Ectodermal cell (in vitro differentiated cells): ENCODE measurements at regions not wholly inside any gene's neighbourhood (a gene's known extent, or its start where the extent isn't known, plus 50 kb on each side); places are given as distances from the start of the nearest gene placed in this dataset.

Experiments used
- H3K27ac ChIP-seq: 2 replicates; pipeline ENCODE4 v1.7.0; 2013; ENCODE audit warnings: mild to moderate bottlenecking, low read depth, low read length; ENCODE audit not compliant: insufficient read depth, poor library complexity, severe bottlenecking
- H3K27me3 ChIP-seq: 2 replicates; pipeline ENCODE4 v1.7.0; 2013; ENCODE audit warnings: mild to moderate bottlenecking, low read length; ENCODE audit not compliant: insufficient read depth, control insufficient read depth, poor library complexity, severe bottlenecking
- H3K36me3 ChIP-seq: one replicate; pipeline ENCODE4 v1.7.0; 2013; ENCODE audit warnings: low read length; ENCODE audit not compliant: control insufficient read depth, insufficient read depth
- H3K4me1 ChIP-seq: one replicate; pipeline ENCODE4 v1.7.0; 2013; ENCODE audit warnings: low read length; ENCODE audit not compliant: control insufficient read depth, insufficient read depth
- H3K4me3 ChIP-seq: 2 replicates; pipeline ENCODE4 v1.7.0; 2013; ENCODE audit warnings: low read depth, low read length, control low read depth; ENCODE audit not compliant: insufficient read depth
- H3K9me3 ChIP-seq: 2 replicates; pipeline ENCODE4 v1.7.0; 2013; ENCODE audit warnings: mild to moderate bottlenecking, low read length, moderate library complexity; ENCODE audit not compliant: control insufficient read depth
- whole genome bisulfite sequencing, 2 experiments: methylation state at CpG; one replicate each; pipeline ENCODE4 v1.1.7; 2013; ENCODE audit warnings: missing lambda C conversion rate in 2 of 2; 5-methylcytosine and 5-hydroxymethylcytosine counted together

DNA sequence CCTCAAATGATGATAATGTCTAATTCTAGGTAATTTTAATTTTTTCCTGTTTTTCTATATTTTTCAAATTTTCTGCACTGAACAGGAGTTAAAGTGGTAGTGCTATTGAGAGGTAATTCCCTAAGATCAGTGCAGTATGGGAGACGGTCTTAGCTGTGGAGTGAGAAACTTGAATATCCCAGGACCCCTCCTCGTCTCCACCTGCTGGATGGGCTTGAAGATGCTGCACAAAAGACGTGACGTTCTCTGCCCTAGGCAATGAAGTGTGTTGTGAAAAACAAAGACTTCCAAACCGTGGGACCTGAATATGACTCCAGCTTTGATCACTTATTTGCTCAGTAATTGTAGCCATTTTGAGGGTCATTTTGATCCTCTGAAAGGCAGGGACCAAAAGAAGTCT is 298.1 kb downstream of the VRK1 start:
- no peaks in the 10 kb centered on the region for H3K9me3 ChIP-seq
- 67 to 68% methylated on average over 5 of the region's 5 CpGs for WGBS, 2 experiments
- H3K4me1 ChIP-seq = no peaks in the 10 kb centered on the region
- no peak overlapping the region for H3K27ac ChIP-seq
- H3K4me3 ChIP-seq = no peak overlapping the region
- H3K27me3 ChIP-seq = no peaks in the 10 kb centered on the region
- no peaks in the 10 kb centered on the region for H3K36me3 ChIP-seq

DNA sequence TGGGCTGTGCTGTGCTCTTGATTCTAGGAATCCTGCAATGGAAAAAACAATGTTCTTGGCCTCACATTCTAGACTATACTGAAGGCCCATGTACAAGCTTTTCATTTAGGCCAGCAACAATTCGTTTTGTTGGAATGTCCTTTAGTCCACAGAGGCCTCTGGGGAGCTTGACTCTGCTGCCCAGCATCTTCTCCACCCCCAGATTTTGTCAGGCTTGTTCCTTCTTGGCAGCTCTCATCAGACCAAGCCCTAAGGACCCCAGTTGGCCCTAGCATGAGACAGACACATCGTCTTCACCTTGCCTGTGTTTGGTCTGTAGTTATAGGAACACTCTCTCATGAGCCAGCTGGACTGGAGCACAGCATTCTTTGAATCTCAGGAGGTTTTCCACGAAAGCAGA is 300.1 kb downstream of the VRK1 start:
- WGBS, 2 experiments = 81 to 85% methylated on average over 3 of the region's 3 CpGs
- no peaks in the 10 kb centered on the region for H3K4me1 ChIP-seq
- no peak overlapping the region for H3K27ac ChIP-seq
- no peaks in the 10 kb centered on the region for H3K9me3 ChIP-seq
- no peak overlapping the region for H3K4me3 ChIP-seq
- H3K27me3 ChIP-seq = no peaks in the 10 kb centered on the region
- no peaks in the 10 kb centered on the region for H3K36me3 ChIP-seq

DNA sequence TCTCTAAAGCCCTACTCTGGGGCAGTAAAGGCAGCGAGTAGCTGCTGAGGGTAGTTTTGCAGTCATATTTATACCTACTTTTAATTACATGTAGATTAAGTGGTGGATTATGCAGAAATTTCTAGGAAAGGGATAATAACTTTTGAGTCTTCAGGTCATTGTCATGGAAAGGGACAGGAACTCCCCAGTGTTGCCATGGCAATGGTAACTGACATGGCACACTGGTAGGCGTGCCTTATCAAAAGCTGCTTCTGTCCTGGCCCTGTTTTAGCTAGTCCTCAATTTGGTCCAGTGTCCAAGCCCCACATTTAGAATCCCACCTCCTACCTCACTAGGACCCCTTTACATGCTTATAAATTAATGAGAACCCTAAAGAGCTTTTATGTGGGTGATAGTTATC is 303.1 kb downstream of the VRK1 start:
- Histone ChIP-seq H3K27me3 (no peaks in the 10 kb centered on the region), H3K4me1 (no peaks in the 10 kb centered on the region), H3K36me3 (no peaks in the 10 kb centered on the region), H3K9me3 (no peaks in the 10 kb centered on the region), H3K27ac (no peak overlapping the region), H3K4me3 (no peak overlapping the region)
- WGBS, 2 experiments = 89 to 90% methylated on average over 1 of the region's 2 CpGs

DNA sequence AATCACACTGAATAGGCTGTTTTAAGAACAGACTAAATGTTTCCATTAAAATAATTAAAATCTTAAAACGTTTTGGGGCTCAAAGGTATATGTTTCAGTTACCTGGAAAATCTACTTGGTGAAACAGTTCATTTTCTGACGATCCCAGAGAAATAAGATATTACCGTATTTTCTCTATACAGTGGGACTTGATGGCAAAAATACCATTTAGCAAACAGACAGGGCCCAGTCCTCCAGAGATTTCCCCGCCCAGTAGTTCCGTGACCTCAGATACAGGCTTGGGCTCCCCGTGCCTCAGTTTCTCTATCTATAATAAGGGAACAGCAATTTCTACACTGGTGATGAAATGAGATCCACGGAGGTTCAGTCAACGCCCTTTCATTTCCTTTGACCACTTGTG is 304.4 kb downstream of the VRK1 start:
- Histone ChIP-seq H3K4me3 (no peak overlapping the region), H3K4me1 (no peaks in the 10 kb centered on the region), H3K9me3 (no peaks in the 10 kb centered on the region), H3K27ac (no peak overlapping the region), H3K36me3 (no peaks in the 10 kb centered on the region), H3K27me3 (no peaks in the 10 kb centered on the region)
- 86 to 91% methylated on average over 8 of the region's 8 CpGs for WGBS, 2 experiments

DNA sequence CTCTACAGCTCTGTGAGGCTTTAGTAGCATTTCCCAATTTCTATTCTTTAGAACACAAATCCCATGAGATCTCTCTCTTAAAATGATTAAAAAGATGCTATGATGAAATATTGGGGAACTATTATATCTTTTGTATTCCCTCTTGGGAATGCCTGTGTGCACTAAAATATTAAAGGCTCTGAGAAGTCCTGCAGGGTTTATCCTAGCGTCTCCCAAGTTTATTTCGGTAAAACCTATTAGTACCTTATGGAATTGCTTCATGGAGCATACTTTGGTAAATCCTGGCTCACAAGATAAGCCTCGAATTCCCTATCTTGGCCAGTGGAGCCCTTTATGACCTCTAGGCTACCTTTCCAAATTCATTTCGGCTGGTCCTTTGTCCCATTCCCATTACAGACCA is 306.8 kb downstream of the VRK1 start:
- Histone ChIP-seq H3K4me1 (no peaks in the 10 kb centered on the region), H3K27me3 (no peaks in the 10 kb centered on the region), H3K36me3 (no peaks in the 10 kb centered on the region), H3K9me3 (no peaks in the 10 kb centered on the region), H3K4me3 (no peak overlapping the region), H3K27ac (no peak overlapping the region)
- WGBS, 2 experiments = 95% methylated on average over 4 of the region's 4 CpGs

DNA sequence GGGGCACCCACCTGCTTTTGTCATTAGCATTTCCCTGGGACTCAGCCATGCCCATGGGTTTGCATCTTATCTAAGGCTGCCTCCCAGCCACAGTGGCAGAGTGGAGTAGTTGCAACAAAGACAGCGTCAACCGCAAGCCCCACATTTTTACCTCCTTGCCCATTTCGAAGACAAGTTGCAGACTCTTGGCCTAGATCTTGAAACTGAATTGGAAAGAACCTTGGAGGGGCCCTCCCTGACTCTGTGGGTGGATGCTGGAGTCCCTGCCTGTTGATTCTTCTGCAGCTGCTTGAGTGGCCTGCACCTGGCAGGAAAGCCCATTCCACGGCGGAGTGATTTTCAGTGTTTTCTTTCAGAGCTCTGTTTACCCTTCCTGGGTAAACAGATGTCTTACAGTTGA is 309.0 kb downstream of the VRK1 start:
- H3K27ac ChIP-seq = no peak overlapping the region
- WGBS, 2 experiments = 87 to 91% methylated on average over 5 of the region's 5 CpGs
- no peak overlapping the region for H3K4me3 ChIP-seq

DNA sequence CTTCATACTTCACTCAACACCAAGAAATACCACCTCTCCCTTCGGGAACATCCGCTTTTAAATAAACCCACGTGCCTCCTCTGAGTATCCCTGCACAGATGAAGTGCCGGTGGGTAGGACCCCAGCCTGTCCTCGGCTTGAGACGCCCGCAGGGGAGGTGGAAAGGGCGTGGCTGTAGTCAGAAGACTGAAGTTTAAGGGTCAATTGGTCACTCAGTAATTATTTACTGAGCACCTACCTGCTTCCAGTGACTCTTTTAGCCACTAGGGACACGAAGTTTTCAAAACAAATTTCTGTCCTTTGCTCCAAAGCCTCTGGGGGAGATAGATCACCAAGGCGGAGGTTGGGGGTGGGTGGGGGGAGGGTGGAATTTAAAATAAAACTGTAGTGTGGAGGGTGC is 309.4 kb downstream of the VRK1 start:
- no peak overlapping the region for H3K4me3 ChIP-seq
- H3K4me1 ChIP-seq = no peaks in the 10 kb centered on the region
- H3K27me3 ChIP-seq = no peaks in the 10 kb centered on the region
- no peaks in the 10 kb centered on the region for H3K9me3 ChIP-seq
- WGBS, 2 experiments = 87 to 97% methylated on average over 8 to 9 of the region's 10 CpGs
- no peaks in the 10 kb centered on the region for H3K36me3 ChIP-seq
- H3K27ac ChIP-seq = no peak overlapping the region

More for the DNA sequence above, 309.0 kb downstream of the VRK1 start:
- no peaks in the 10 kb centered on the region for H3K9me3 ChIP-seq
- no peaks in the 10 kb centered on the region for H3K4me1 ChIP-seq
- H3K27me3 ChIP-seq = no peaks in the 10 kb centered on the region
- H3K36me3 ChIP-seq = no peaks in the 10 kb centered on the region

DNA sequence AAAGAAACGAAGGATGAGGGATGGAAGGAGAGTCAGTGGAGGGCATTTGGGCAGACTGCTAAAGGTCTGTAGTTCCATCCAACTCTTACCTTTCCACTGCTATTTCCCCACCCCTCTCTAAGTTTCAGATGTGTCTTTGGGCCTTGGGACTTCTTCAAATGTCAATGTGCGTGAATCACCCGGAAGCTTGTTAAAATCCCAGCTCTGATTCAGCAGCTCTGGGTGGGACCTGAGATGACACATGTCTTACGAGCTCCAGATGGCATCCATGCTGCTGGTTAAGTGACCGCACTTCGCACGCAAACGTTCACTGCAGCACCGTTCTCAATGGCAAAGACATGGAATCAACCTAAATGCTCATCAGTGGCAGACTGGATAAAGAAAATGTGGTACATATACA is 309.9 kb downstream of the VRK1 start:
- WGBS, 2 experiments = 93 to 98% methylated on average over 9 of the region's 9 CpGs
- no peaks in the 10 kb centered on the region for H3K27me3 ChIP-seq
- H3K36me3 ChIP-seq = no peaks in the 10 kb centered on the region
- no peak overlapping the region for H3K27ac ChIP-seq
- H3K4me3 ChIP-seq = no peak overlapping the region
- no peaks in the 10 kb centered on the region for H3K4me1 ChIP-seq
- H3K9me3 ChIP-seq = no peaks in the 10 kb centered on the region

DNA sequence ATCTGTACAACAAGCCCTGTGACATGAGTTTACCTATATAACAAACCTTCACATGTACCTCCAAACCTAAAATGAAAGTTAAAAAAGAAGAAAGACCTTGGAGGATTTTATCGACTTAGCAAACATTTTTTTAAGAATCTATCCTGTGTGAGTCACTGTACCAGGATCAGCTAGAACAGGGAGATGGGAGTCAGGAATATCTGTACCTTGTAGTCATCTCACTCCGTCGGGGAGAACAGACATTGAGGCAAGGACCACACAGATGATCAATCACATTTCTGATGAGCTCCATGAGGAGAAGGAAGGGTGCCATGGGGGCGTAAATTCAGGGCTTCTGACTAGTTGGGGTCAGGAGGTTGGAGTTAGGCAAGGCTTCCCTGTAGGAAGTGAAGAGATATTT is 310.6 kb downstream of the VRK1 start:
- 91 to 93% methylated on average over 4 of the region's 4 CpGs for WGBS, 2 experiments
- Histone ChIP-seq H3K36me3 (no peaks in the 10 kb centered on the region), H3K9me3 (no peaks in the 10 kb centered on the region), H3K4me1 (no peaks in the 10 kb centered on the region), H3K4me3 (no peak overlapping the region), H3K27me3 (no peaks in the 10 kb centered on the region), H3K27ac (no peak overlapping the region)

DNA sequence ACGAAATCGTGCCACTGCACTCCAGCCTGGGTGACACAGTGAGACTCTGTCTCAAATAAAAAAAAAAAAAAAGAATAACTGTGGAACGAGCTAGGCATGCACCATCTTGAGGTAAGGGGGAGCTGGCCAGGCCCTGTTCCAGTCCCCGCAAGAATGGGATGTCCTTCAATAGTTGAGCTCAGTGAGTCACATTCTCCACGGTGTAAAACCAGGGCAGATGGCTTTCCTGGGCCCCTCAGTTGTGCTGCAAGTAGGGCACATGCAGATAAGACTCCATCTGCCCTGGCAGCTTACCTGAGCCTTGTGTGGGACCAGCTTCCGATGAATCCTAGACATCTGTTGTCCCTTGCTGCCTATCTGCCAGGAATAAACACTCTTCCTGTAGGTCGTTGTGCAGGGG is 312.1 kb downstream of the VRK1 start:
- Histone ChIP-seq H3K9me3 (no peaks in the 10 kb centered on the region), H3K36me3 (no peaks in the 10 kb centered on the region), H3K27ac (no peak overlapping the region), H3K4me3 (no peak overlapping the region), H3K27me3 (no peaks in the 10 kb centered on the region), H3K4me1 (no peaks in the 10 kb centered on the region)
- WGBS, 2 experiments = 84 to 89% methylated on average over 7 of the region's 7 CpGs

DNA sequence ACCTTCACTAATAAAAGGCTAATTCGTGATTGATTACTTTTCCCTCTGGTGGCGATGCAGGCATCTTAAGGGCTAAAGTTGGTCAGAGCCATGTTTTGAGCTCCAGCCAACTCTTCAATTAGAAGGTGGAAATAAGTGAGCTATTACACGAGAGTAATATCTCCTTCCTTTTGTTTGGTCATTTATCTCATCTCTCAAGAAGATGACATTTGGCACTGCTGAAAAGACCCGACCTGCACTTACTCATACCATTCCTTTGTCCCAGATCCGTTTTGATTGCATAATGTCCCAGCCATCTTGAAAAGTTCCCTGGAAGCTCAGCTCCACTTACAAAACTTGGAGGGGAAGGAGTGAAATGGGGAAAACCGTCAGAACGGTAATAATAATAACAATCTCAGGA is 316.2 kb downstream of the VRK1 start:
- Histone ChIP-seq H3K9me3 (no peaks in the 10 kb centered on the region), H3K27ac (no peak overlapping the region), H3K4me1 (no peaks in the 10 kb centered on the region), H3K36me3 (no peaks in the 10 kb centered on the region), H3K4me3 (no peak overlapping the region), H3K27me3 (no peaks in the 10 kb centered on the region)
- WGBS, 2 experiments = 95% methylated on average over 7 of the region's 7 CpGs
